ENCODE measurements at regions not wholly inside any gene's neighbourhood (a gene's known extent, or its start where the extent isn't known, plus 50 kb on each side); places are given as distances from the start of the nearest gene placed in this dataset.

DNA sequence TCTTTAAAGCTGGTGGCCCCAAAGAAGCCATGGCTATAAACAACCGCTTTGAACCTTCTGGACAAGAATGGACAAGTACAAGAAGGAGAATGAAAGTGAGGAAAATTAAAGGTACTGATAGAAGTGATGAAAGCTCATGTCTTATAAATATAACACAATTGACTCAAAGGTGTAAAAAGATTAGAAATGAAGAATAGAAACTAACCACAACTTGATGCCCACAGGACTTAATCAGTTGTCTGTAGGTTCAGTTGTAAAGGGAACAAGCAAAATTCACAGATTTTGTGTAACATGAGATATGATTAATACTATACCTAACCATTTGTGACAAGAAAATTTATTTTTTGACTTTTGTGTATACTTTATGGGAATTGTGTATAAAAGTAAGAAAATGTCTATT is 135.7 kb downstream of the NUP35 start (continued):
- TF ChIP-seq, protein P1, sequence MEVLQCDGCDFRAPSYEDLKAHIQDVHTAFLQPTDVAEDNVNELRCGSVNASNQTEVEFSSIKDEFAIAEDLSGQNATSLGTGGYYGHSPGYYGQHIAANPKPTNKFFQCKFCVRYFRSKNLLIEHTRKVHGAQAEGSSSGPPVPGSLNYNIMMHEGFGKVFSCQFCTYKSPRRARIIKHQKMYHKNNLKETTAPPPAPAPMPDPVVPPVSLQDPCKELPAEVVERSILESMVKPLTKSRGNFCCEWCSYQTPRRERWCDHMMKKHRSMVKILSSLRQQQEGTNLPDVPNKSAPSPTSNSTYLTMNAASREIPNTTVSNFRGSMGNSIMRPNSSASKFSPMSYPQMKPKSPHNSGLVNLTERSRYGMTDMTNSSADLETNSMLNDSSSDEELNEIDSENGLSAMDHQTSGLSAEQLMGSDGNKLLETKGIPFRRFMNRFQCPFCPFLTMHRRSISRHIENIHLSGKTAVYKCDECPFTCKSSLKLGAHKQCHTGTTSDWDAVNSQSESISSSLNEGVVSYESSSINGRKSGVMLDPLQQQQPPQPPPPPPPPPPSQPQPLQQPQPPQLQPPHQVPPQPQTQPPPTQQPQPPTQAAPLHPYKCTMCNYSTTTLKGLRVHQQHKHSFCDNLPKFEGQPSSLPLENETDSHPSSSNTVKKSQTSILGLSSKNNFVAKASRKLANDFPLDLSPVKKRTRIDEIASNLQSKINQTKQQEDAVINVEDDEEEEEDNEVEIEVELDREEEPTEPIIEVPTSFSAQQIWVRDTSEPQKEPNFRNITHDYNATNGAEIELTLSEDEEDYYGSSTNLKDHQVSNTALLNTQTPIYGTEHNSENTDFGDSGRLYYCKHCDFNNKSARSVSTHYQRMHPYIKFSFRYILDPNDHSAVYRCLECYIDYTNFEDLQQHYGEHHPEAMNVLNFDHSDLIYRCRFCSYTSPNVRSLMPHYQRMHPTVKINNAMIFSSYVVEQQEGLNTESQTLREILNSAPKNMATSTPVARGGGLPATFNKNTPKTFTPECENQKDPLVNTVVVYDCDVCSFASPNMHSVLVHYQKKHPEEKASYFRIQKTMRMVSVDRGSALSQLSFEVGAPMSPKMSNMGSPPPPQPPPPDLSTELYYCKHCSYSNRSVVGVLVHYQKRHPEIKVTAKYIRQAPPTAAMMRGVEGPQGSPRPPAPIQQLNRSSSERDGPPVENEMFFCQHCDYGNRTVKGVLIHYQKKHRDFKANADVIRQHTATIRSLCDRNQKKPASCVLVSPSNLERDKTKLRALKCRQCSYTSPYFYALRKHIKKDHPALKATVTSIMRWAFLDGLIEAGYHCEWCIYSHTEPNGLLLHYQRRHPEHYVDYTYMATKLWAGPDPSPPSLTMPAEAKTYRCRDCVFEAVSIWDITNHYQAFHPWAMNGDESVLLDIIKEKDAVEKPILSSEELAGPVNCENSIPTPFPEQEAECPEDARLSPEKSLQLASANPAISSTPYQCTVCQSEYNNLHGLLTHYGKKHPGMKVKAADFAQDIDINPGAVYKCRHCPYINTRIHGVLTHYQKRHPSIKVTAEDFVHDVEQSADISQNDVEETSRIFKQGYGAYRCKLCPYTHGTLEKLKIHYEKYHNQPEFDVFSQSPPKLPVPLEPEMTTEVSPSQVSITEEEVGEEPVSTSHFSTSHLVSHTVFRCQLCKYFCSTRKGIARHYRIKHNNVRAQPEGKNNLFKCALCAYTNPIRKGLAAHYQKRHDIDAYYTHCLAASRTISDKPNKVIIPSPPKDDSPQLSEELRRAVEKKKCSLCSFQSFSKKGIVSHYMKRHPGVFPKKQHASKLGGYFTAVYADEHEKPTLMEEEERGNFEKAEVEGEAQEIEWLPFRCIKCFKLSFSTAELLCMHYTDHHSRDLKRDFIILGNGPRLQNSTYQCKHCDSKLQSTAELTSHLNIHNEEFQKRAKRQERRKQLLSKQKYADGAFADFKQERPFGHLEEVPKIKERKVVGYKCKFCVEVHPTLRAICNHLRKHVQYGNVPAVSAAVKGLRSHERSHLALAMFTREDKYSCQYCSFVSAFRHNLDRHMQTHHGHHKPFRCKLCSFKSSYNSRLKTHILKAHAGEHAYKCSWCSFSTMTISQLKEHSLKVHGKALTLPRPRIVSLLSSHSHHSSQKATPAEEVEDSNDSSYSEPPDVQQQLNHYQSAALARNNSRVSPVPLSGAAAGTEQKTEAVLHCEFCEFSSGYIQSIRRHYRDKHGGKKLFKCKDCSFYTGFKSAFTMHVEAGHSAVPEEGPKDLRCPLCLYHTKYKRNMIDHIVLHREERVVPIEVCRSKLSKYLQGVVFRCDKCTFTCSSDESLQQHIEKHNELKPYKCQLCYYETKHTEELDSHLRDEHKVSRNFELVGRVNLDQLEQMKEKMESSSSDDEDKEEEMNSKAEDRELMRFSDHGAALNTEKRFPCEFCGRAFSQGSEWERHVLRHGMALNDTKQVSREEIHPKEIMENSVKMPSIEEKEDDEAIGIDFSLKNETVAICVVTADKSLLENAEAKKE (CRISPR knock-in tag; IDR thresholded peaks at IDR 0.05): no peak
- TF ChIP-seq POLR2AphosphoS5 (IDR thresholded peaks at IDR 0.05; ENCODE audit: low read depth): no peak
- TF ChIP-seq JUNB (IDR thresholded peaks at IDR 0.05; ENCODE audit: unreplicated experiment): no peak

DNA sequence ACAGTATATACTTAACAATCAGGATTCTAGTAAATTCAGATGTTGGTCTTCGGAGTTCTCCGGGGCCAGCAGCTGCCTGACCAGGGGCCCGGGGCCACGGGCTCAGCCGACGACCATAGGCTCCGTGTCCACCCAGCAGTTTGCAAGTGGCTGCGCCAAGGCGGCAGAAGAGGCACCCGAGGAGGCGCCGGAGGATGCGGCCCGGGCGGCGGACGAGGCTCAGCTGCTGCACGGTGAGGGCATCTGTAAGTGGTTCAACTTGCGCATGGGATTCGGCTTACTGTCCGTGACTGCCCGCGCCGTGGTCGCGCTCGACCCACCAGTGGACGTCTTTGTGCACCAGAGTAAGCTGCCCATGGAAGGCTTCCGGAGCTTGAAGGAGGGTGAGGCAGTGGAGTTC is 136.3 kb downstream of the NUP35 start:
- ATAC-seq (no peak), DNase-seq (ENCODE audit: low spot score) (no peak)
- Histone ChIP-seq H3K36me3 (ENCODE audit: insufficient read depth) (no peaks in the 10 kb centered on the region), H2AFZ (no peak overlapping the region), H3K4me1 (ENCODE audit: insufficient read depth) (no peaks in the 10 kb centered on the region), H4K20me1 (replicated peaks; ENCODE audit: insufficient read depth) (no peaks in the 10 kb centered on the region), H3K9me2 (ENCODE audit: insufficient read depth) (0 out of 2 replicates have a peak, but pooled peaks cover 6% of the 10 kb centered on the region), H3K79me2 (replicated peaks; ENCODE audit: insufficient read depth) (no peaks in the 10 kb centered on the region), H3K27ac (ENCODE audit: low read depth) (no peak overlapping the region), H3F3A (replicated peaks; ENCODE audit: low read depth) (no peaks in the 10 kb centered on the region), H3K27me3 (ENCODE audit: insufficient read depth) (no peaks in the 10 kb centered on the region), H3K4me2 (no peak overlapping the region), H3K4me3 (no peak overlapping the region)
- no peak overlapping the region for H3K4me3 Mint-ChIP-seq
- H3K27ac Mint-ChIP-seq: no peak overlapping the region
- H3K27me3 Mint-ChIP-seq (ENCODE audit: insufficient read depth, low read depth, poor library complexity): peaks cover 3% of the 10 kb centered on the region
- no peaks in the 10 kb centered on the region for H3K36me3 Mint-ChIP-seq (ENCODE audit: low read depth)
- peaks cover 11% of the 10 kb centered on the region for H3K4me1 Mint-ChIP-seq
- no peaks in the 10 kb centered on the region; the same call in 2 of the 3 replicates for H3K9me3 Mint-ChIP-seq
- no peak for TF ChIP-seq JUNB (IDR thresholded peaks at IDR 0.05; ENCODE audit: unreplicated experiment)
- no peak for TF ChIP-seq EZH2 (IDR thresholded peaks at IDR 0.05; ENCODE audit: low read depth, unreplicated experiment)
- TF ChIP-seq, protein P2, sequence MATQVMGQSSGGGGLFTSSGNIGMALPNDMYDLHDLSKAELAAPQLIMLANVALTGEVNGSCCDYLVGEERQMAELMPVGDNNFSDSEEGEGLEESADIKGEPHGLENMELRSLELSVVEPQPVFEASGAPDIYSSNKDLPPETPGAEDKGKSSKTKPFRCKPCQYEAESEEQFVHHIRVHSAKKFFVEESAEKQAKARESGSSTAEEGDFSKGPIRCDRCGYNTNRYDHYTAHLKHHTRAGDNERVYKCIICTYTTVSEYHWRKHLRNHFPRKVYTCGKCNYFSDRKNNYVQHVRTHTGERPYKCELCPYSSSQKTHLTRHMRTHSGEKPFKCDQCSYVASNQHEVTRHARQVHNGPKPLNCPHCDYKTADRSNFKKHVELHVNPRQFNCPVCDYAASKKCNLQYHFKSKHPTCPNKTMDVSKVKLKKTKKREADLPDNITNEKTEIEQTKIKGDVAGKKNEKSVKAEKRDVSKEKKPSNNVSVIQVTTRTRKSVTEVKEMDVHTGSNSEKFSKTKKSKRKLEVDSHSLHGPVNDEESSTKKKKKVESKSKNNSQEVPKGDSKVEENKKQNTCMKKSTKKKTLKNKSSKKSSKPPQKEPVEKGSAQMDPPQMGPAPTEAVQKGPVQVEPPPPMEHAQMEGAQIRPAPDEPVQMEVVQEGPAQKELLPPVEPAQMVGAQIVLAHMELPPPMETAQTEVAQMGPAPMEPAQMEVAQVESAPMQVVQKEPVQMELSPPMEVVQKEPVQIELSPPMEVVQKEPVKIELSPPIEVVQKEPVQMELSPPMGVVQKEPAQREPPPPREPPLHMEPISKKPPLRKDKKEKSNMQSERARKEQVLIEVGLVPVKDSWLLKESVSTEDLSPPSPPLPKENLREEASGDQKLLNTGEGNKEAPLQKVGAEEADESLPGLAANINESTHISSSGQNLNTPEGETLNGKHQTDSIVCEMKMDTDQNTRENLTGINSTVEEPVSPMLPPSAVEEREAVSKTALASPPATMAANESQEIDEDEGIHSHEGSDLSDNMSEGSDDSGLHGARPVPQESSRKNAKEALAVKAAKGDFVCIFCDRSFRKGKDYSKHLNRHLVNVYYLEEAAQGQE (IDR thresholded peaks at IDR 0.05; ENCODE audit: unreplicated experiment): no peak
- TF ChIP-seq, protein P1 (CRISPR knock-in tag; IDR thresholded peaks at IDR 0.05): no peak
- TF ChIP-seq ZNF114 (CRISPR knock-in tag; IDR thresholded peaks at IDR 0.05): no peak

Measured in GM23338 (cell line).